ENCODE measurements at regions not wholly inside any gene's neighbourhood (a gene's known extent, or its start where the extent isn't known, plus 50 kb on each side); places are given as distances from the start of the nearest gene placed in this dataset.
A peak's percentile ranks its signal among the peaks of the same experiment; 100 is the strongest.

DNA sequence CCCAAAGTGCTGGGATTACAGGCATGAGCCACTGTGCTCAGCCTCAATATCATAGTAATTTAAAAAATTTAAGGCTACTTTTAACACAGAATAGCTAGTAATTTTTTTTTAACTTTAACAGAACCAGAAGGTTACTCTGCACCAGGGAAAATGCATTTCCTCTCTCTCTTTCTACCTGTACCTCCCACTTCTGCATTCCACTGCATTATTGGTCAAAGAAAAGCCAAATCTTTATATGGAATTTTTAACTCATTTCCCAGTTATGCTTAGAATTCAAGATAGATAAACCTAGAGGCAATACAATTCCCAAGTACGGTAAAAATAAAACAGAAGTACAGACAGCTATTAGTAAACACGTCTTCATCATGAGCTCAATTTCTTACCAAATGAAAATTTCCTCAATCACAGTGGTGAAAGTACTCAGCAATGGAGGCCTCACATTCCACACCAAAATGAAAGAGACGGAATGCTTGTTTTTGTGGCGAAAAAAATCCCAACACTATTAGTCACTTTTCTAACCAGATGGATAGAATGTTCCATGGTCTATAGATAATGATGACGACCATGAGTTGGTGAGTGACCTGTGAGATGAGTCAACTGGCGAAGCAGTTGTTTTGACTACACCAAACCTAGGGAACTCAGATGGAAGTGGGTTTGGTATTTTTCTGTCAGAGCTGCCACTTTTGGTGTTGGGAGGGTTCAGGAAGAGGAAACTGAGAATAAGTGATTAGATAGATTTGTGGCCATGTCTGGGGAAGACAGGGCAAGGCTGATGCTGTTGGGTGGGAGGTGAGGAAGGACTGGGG lies 104.7 kb upstream of the SGK1 start (continued):
- peak; percentile 59; the same call in 1 of the 2 replicates for TF ChIP-seq EHMT2 (IDR thresholded peaks at IDR 0.05)
- no peak for TF ChIP-seq MAZ (CRISPR knock-in tag; conservative IDR thresholded peaks at IDR 0.05 in 1 of 2, IDR thresholded peaks at IDR 0.05 in 1 of 2)
- no peak for TF ChIP-seq CC2D1A (IDR thresholded peaks at IDR 0.05)
- TF ChIP-seq POLR3A (IDR thresholded peaks at IDR 0.05; ENCODE audit: borderline replicate concordance, extremely low read depth, insufficient read depth, insufficient read length), result no peak
- TF ChIP-seq MYC (IDR thresholded peaks at IDR 0.05; ENCODE audit: low read depth, low read length), result no peak
- no peak for TF ChIP-seq MYC (CRISPR knock-in tag; IDR thresholded peaks at IDR 0.05; ENCODE audit: borderline replicate concordance, low read depth)
- TF ChIP-seq U2AF1 (optimal IDR thresholded peaks at IDR 0.05; ENCODE audit: low read depth, low read length), result no peak
- no peak for TF ChIP-seq NCOA6 (IDR thresholded peaks at IDR 0.05)
- TF ChIP-seq, protein P1, sequence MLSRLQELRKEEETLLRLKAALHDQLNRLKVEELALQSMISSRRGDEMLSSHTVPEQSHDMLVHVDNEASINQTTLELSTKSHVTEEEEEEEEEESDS (CRISPR knock-in tag; IDR thresholded peaks at IDR 0.05), result no peak
- TF ChIP-seq, protein P2, sequence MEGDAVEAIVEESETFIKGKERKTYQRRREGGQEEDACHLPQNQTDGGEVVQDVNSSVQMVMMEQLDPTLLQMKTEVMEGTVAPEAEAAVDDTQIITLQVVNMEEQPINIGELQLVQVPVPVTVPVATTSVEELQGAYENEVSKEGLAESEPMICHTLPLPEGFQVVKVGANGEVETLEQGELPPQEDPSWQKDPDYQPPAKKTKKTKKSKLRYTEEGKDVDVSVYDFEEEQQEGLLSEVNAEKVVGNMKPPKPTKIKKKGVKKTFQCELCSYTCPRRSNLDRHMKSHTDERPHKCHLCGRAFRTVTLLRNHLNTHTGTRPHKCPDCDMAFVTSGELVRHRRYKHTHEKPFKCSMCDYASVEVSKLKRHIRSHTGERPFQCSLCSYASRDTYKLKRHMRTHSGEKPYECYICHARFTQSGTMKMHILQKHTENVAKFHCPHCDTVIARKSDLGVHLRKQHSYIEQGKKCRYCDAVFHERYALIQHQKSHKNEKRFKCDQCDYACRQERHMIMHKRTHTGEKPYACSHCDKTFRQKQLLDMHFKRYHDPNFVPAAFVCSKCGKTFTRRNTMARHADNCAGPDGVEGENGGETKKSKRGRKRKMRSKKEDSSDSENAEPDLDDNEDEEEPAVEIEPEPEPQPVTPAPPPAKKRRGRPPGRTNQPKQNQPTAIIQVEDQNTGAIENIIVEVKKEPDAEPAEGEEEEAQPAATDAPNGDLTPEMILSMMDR (IDR thresholded peaks at IDR 0.05 in 2 of 3, conservative IDR thresholded peaks at IDR 0.05 in 1 of 3; ENCODE audit: insufficient read depth in 2 of 3, low read depth in 1 of 3, low read length in 3 of 3), result no peak
- no peak for TF ChIP-seq ZNF282 (CRISPR knock-in tag; IDR thresholded peaks at IDR 0.05)
- 0 out of 2 replicates have a peak, but pooled peaks have one; percentile 10 for TF ChIP-seq CBFA2T2 (conservative IDR thresholded peaks at IDR 0.05)
- TF ChIP-seq CCNT2 (IDR thresholded peaks at IDR 0.05; ENCODE audit: borderline replicate concordance, extremely low read depth, insufficient read length, low read depth, low read length), result no peak
- no peak for TF ChIP-seq ZNF133 (CRISPR knock-in tag; IDR thresholded peaks at IDR 0.05)
- no peak for TF ChIP-seq FIP1L1 (IDR thresholded peaks at IDR 0.05; ENCODE audit: low read depth, low read length, poor library complexity, severe bottlenecking)
- no peak for TF ChIP-seq NCOA2 (IDR thresholded peaks at IDR 0.05; ENCODE audit: partially characterized antibody in 2 of 2)
- TF ChIP-seq MAFK (IDR thresholded peaks at IDR 0.05; ENCODE audit: low read length), result no peak
- no peak for TF ChIP-seq L3MBTL2 (IDR thresholded peaks at IDR 0.05)
